ENCODE measurements at regions not wholly inside any gene's neighbourhood (a gene's known extent, or its start where the extent isn't known, plus 50 kb on each side); places are given as distances from the start of the nearest gene placed in this dataset.

DNA sequence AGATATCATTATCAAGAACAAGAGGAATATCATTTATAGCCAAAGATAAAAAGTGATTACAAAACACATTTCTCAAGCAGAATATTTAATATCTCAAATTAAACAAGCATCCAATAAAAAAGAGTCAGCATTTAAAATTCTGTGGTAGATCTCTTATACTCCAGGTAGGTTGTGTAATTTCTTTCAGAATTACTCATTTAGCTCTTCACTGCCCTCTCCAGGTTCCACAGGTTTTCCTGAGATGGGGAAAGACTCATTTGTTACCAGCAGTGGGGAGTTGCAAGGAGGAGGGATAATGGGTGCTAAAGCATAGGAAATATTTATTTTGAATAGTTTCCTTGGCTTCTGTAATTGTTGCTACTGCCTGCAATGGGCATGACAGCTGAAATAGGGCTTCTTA is 83.1 kb upstream of the RASGRP1 start:
- no peaks in the 10 kb centered on the region for H3K79me2 ChIP-seq (ENCODE audit: insufficient read depth, low read length)
- H3K36me3 ChIP-seq (replicated peaks in 1 of 2; ENCODE audit: control insufficient read depth in 1 of 2, insufficient read depth in 2 of 2, low read length in 2 of 2): no peaks in the 10 kb centered on the region
- POLR2A ChIA-PET: no interaction called here
- in situ Hi-C loops (cut with HindIII; ENCODE audit: extremely low pct_ligation_motif_present, low pct_unique_long_range_greater_than_20kb): no loop called here
- intact Hi-C loops (cut with micrococcal nuclease; ENCODE audit: unreplicated experiment): loop anchor here (1.0 kb wide), 1 partner anchor 25 kb away; no protein-coding TSS in a partner anchor
- no peak for TF ChIP-seq NFYC (CRISPR knock-in tag; IDR thresholded peaks at IDR 0.05)
- TF ChIP-seq ETV5 (CRISPR knock-in tag; IDR thresholded peaks at IDR 0.05; ENCODE audit: borderline replicate concordance): no peak
- no peak for TF ChIP-seq SNAPC2 (CRISPR knock-in tag; IDR thresholded peaks at IDR 0.05)
- TF ChIP-seq MAFK (conservative IDR thresholded peaks at IDR 0.05 in 1 of 2, IDR thresholded peaks at IDR 0.05 in 1 of 2; ENCODE audit: low read length in 2 of 2): 0 out of 4 replicates have a peak, but pooled peaks of 1 of the 2 experiments have one; percentile 13
- no peak for TF ChIP-seq ZNF773 (CRISPR knock-in tag; IDR thresholded peaks at IDR 0.05; ENCODE audit: borderline replicate concordance)
- TF ChIP-seq SNRNP70 (IDR thresholded peaks at IDR 0.05; ENCODE audit: low read depth, low read length): no peak
- H2AFZ ChIP-seq (ENCODE audit: low read length): no peak overlapping the region
- no peak overlapping the region for H3K4me2 ChIP-seq (ENCODE audit: low read depth, low read length)
- H3K9me3 ChIP-seq (ENCODE audit: low read length): no peaks in the 10 kb centered on the region
- H3K9ac ChIP-seq (ENCODE audit: insufficient read depth, low read depth, low read length): no peak overlapping the region
- no peaks in the 10 kb centered on the region for H3K4me1 ChIP-seq (ENCODE audit: insufficient read depth, low read length)
- CTCF ChIA-PET (ENCODE audit: low intra/inter-chr PET ratio, low total read pairs): no interaction called here
- DNase-seq (ENCODE audit: low spot score) (peak; percentile 13), FAIRE-seq (no peak), ATAC-seq (peak; percentile 44; the same call in 1 of the 3 replicates)
- H3K27ac ChIP-seq (ENCODE audit: extremely low read length, insufficient read depth, low read length): no peak overlapping the region
- H4K20me1 ChIP-seq (ENCODE audit: insufficient read depth, low read length): no peaks in the 10 kb centered on the region
- no TSS peak for BruUV-seq (replicated peaks)
- no peaks in the 10 kb centered on the region; a peak in 1 of 5 replicates for H3K27me3 ChIP-seq (ENCODE audit: control insufficient read depth in 1 of 2, insufficient read depth in 2 of 2, low read length in 2 of 2)
- no peak overlapping the region for H3K4me3 ChIP-seq (replicated peaks in 1 of 3; ENCODE audit: insufficient read depth in 1 of 3, low read depth in 2 of 3, low read length in 3 of 3)

- DNase-seq (ENCODE audit: low spot score): no peak
- H3K36me3 ChIP-seq (replicated peaks in 1 of 2; ENCODE audit: control insufficient read depth in 1 of 2, insufficient read depth in 2 of 2, low read length in 2 of 2): no peaks in the 10 kb centered on the region
- no TSS peak for BruUV-seq (replicated peaks)
- H3K4me1 ChIP-seq (ENCODE audit: insufficient read depth, low read length): no peaks in the 10 kb centered on the region
- POLR2A ChIA-PET: no interaction called here
- H3K4me3 ChIP-seq (replicated peaks in 1 of 3; ENCODE audit: insufficient read depth in 1 of 3, low read depth in 2 of 3, low read length in 3 of 3): no peak overlapping the region
- H3K79me2 ChIP-seq (ENCODE audit: insufficient read depth, low read length): no peaks in the 10 kb centered on the region
- no peak overlapping the region for H3K27ac ChIP-seq (ENCODE audit: extremely low read length, insufficient read depth, low read length)
- 27% methylated on average over 10 of the region's 10 CpGs for WGBS (ENCODE audit: low lambda C conversion rate)
- CTCF ChIA-PET (ENCODE audit: low intra/inter-chr PET ratio, low total read pairs): no interaction called here
- H3K4me2 ChIP-seq (ENCODE audit: low read depth, low read length): no peak overlapping the region
- H3K9ac ChIP-seq (ENCODE audit: insufficient read depth, low read depth, low read length): no peak overlapping the region
- FAIRE-seq: no peak
- no peaks in the 10 kb centered on the region for H3K9me3 ChIP-seq (ENCODE audit: low read length)
- H4K20me1 ChIP-seq (ENCODE audit: insufficient read depth, low read length): no peaks in the 10 kb centered on the region
- in situ Hi-C loops (cut with HindIII; ENCODE audit: extremely low pct_ligation_motif_present, low pct_unique_long_range_greater_than_20kb): no loop called here
- no peak for ATAC-seq
- no peak for TF ChIP-seq NFIC (IDR thresholded peaks at IDR 0.05; ENCODE audit: low read length)
- intact Hi-C loops (cut with micrococcal nuclease; ENCODE audit: unreplicated experiment): loop anchor here (1.0 kb wide), 1 partner anchor 24 kb away; no protein-coding TSS in a partner anchor
- H3K27me3 ChIP-seq (ENCODE audit: control insufficient read depth in 1 of 2, insufficient read depth in 2 of 2, low read length in 2 of 2): no peaks in the 10 kb centered on the region; a peak in 1 of 5 replicates
- H2AFZ ChIP-seq (ENCODE audit: low read length): no peak overlapping the region
Observed at GRCh38 chr15:38648121-38648843, 83.7 kb upstream of the RASGRP1 start.
